Caco-2 (cell line): ENCODE measurements at regions not wholly inside any gene's neighbourhood (a gene's known extent, or its start where the extent isn't known, plus 50 kb on each side); places are given as distances from the start of the nearest gene placed in this dataset.
A peak's percentile ranks its signal among the peaks of the same experiment; 100 is the strongest.

Experiments used
- BruUV-seq: library from RNA; stranded (reverse); fragments of 400-500 nt; replicated peaks from 2 replicates; lab custom pipeline; 2021; lab: Mats Ljungman, UMichigan
- CTCF ChIA-PET: fragments of 300-600 bp; sonication (Branson Sonifier 250); formaldehyde crosslinking; loops from one replicate; lab custom pipeline; 2022; ENCODE audit warnings: antibody characterized with exemption; lab: Charles Lee
- POLR2A ChIA-PET: fragments of 300-600 bp; sonication (Branson Sonifier 250); formaldehyde crosslinking; loops from one replicate; lab custom pipeline; 2022; ENCODE audit warnings: antibody characterized with exemption; lab: Charles Lee
- DNase-seq, 2 experiments: peaks; one replicate each; pipeline versions ENCODE4 v3.0.0 to v3.0.0-alpha.2; 2020 to 2022
- H3K27me3 ChIP-seq: replicated peaks from 2 replicates; pipeline ENCODE4 v1.6.0; 2011; ENCODE audit warnings: low read length; ENCODE audit not compliant: control insufficient read depth, insufficient read depth
- H3K36me3 ChIP-seq: 2 replicates; pipeline ENCODE4 v1.5.1; 2011; ENCODE audit warnings: low read length; ENCODE audit not compliant: control insufficient read depth, insufficient read depth
- H3K4me1 ChIP-seq: fragments of 250-450 bp; sonication (Bioruptor Pico); 2 replicates; pipeline ENCODE4 v1.5.1; 2020; ENCODE audit warnings: mild to moderate bottlenecking
- H3K4me3 ChIP-seq: 2 replicates; pipeline ENCODE4 v1.5.1; 2011; ENCODE audit warnings: low read depth, mild to moderate bottlenecking, control low read depth, low read length
- H3K9me3 ChIP-seq: fragments of 250-450 bp; sonication (Bioruptor Pico); 2 replicates; pipeline ENCODE4 v1.5.1; 2020; ENCODE audit warnings: mild to moderate bottlenecking, moderate library complexity
- H3K27ac Mint-ChIP-seq: one replicate; pipeline ENCODE4 v1.8.0; 2022; ENCODE audit warnings: mixed read lengths; ENCODE audit not compliant: unreplicated experiment
- H3K27me3 Mint-ChIP-seq: one replicate; pipeline ENCODE4 v1.8.0; 2022; ENCODE audit warnings: mixed read lengths; ENCODE audit not compliant: insufficient read depth, unreplicated experiment
- H3K36me3 Mint-ChIP-seq: one replicate; pipeline ENCODE4 v1.8.0; 2022; ENCODE audit warnings: mild to moderate bottlenecking, mixed read lengths; ENCODE audit not compliant: insufficient read depth, unreplicated experiment
- H3K4me1 Mint-ChIP-seq: one replicate; pipeline ENCODE4 v1.8.0; 2022; ENCODE audit warnings: low read depth, mixed read lengths; ENCODE audit not compliant: unreplicated experiment
- H3K4me3 Mint-ChIP-seq: one replicate; pipeline ENCODE4 v1.8.0; 2022; ENCODE audit warnings: mild to moderate bottlenecking, moderate library complexity, mixed read lengths; ENCODE audit not compliant: unreplicated experiment
- H3K9me3 Mint-ChIP-seq: one replicate; pipeline ENCODE4 v1.8.0; 2022; ENCODE audit warnings: mixed read lengths; ENCODE audit not compliant: unreplicated experiment
- CTCF ChIP-seq, 2 experiments: fragments of 200-600 bp in 1 of 2; IDR thresholded peaks; 1 replicate in 1 of 2; 2 replicates in 1 of 2; pipeline versions ENCODE4 v1.5.1 to v1.8.0; 2011 to 2022; ENCODE audit warnings: antibody characterized with exemption in 1 of 2, control low read depth in 1 of 2, inconsistent platforms in 1 of 2, low read depth in 1 of 2, low read length in 1 of 2, mild to moderate bottlenecking in 1 of 2, moderate library complexity in 1 of 2; ENCODE audit not compliant: insufficient read depth in 1 of 2, severe bottlenecking in 1 of 2, unreplicated experiment in 1 of 2
- intact Hi-C: fragments of 100-400 bp; cut with micrococcal nuclease; formaldehyde crosslinking; loops from one replicate; pipeline ENCODE4 v1.10.0; 2022; ENCODE audit not compliant: unreplicated experiment

GRCh38 chr15:87576486-87577176, 679.9 kb downstream of the NTRK3 start:
- ChIA-PET POLR2A (no interaction called here), CTCF (no interaction called here)
- BruUV-seq, result no TSS peak
- no peaks in the 10 kb centered on the region for H3K9me3 Mint-ChIP-seq
- H3K27me3 Mint-ChIP-seq, result no peaks in the 10 kb centered on the region
- H3K36me3 Mint-ChIP-seq, result no peaks in the 10 kb centered on the region
- no peaks in the 10 kb centered on the region for H3K27me3 ChIP-seq
- TF ChIP-seq CTCF (IDR thresholded peaks at IDR 0.05; ENCODE audit: insufficient read depth in 1 of 2, low read depth in 1 of 2, low read length in 1 of 2, severe bottlenecking in 1 of 2, unreplicated experiment in 1 of 2), result no peak
- H3K4me3 ChIP-seq, result no peak overlapping the region
- H3K4me3 Mint-ChIP-seq, result no peak overlapping the region
- intact Hi-C loops, result no loop called here
- peaks cover 9% of the 10 kb centered on the region for H3K4me1 Mint-ChIP-seq
- H3K27ac Mint-ChIP-seq, result no peak overlapping the region
- no peaks in the 10 kb centered on the region for H3K9me3 ChIP-seq
- H3K4me1 ChIP-seq, result no peaks in the 10 kb centered on the region
- DNase-seq, result peak in 1 of 2 experiments; percentile 52
- H3K36me3 ChIP-seq, result no peaks in the 10 kb centered on the region

GRCh38 chr15:87575896-87576473, 680.6 kb downstream of the NTRK3 start:
- DNase-seq, result no peak
- no peaks in the 10 kb centered on the region for H3K9me3 Mint-ChIP-seq
- Histone ChIP-seq H3K4me3 (no peak overlapping the region), H3K4me1 (no peaks in the 10 kb centered on the region), H3K27me3 (no peaks in the 10 kb centered on the region), H3K36me3 (no peaks in the 10 kb centered on the region), H3K9me3 (no peaks in the 10 kb centered on the region)
- no peaks in the 10 kb centered on the region for H3K36me3 Mint-ChIP-seq
- H3K27ac Mint-ChIP-seq, result no peak overlapping the region
- no peak overlapping the region for H3K4me3 Mint-ChIP-seq
- no peak for TF ChIP-seq CTCF (IDR thresholded peaks at IDR 0.05; ENCODE audit: insufficient read depth in 1 of 2, low read depth in 1 of 2, low read length in 1 of 2, severe bottlenecking in 1 of 2, unreplicated experiment in 1 of 2)
- CTCF ChIA-PET, result no interaction called here
- intact Hi-C loops, result no loop called here
- peaks cover 14% of the 10 kb centered on the region for H3K4me1 Mint-ChIP-seq
- POLR2A ChIA-PET, result no interaction called here
- no TSS peak for BruUV-seq
- no peaks in the 10 kb centered on the region for H3K27me3 Mint-ChIP-seq

- H3K4me3 Mint-ChIP-seq, result no peak overlapping the region
- H3K36me3 Mint-ChIP-seq, result no peaks in the 10 kb centered on the region
- Histone ChIP-seq H3K27me3 (no peaks in the 10 kb centered on the region), H3K9me3 (no peaks in the 10 kb centered on the region), H3K4me1 (no peaks in the 10 kb centered on the region), H3K4me3 (no peak overlapping the region), H3K36me3 (no peaks in the 10 kb centered on the region)
- peaks cover 4% of the 10 kb centered on the region for H3K27me3 Mint-ChIP-seq
- DNase-seq, result no peak
- BruUV-seq, result no TSS peak
- ChIA-PET POLR2A (no interaction called here), CTCF (no interaction called here)
- no peak overlapping the region for H3K27ac Mint-ChIP-seq
- peaks cover 14% of the 10 kb centered on the region for H3K4me1 Mint-ChIP-seq
- TF ChIP-seq CTCF (IDR thresholded peaks at IDR 0.05; ENCODE audit: insufficient read depth in 1 of 2, low read depth in 1 of 2, low read length in 1 of 2, severe bottlenecking in 1 of 2, unreplicated experiment in 1 of 2), result no peak
- intact Hi-C loops, result no loop called here
- no peaks in the 10 kb centered on the region for H3K9me3 Mint-ChIP-seq
Observed at GRCh38 chr15:87573534-87573933, 683.0 kb downstream of the NTRK3 start.
